Endothelial cell of umbilical vein (primary cell): ENCODE measurements at regions not wholly inside any gene's neighbourhood (a gene's known extent, or its start where the extent isn't known, plus 50 kb on each side); places are given as distances from the start of the nearest gene placed in this dataset.
A peak's percentile ranks its signal among the peaks of the same experiment; 100 is the strongest.

ENCODE experiments used
- BruUV-seq: library from RNA; stranded (reverse); fragments of 400-500 nt; replicated peaks from 2 replicates; lab custom pipeline; 2021; lab: Mats Ljungman, UMichigan
- CTCF ChIA-PET: fragments of 300-600, 350-600 bp; sonication (Branson Sonifier 250); formaldehyde crosslinking; loops from one replicate; lab custom pipeline; 2021; ENCODE audit warnings: antibody characterized with exemption, inconsistent platforms; lab: Charles Lee
- POLR2A ChIA-PET: fragments of 300-600, 350-600 bp; sonication (Branson Sonifier 250); formaldehyde crosslinking; loops from one replicate; lab custom pipeline; 2021; ENCODE audit warnings: antibody characterized with exemption, inconsistent platforms; lab: Charles Lee
- DNase-seq: peaks from one replicate; pipeline ENCODE4 v3.0.0-alpha.2; 2011; ENCODE audit warnings: low read depth, low spot score
- FAIRE-seq: peaks from 2 replicates; lab custom pipeline; 2011; peaks lifted over from hg19 to GRCh38; lab: Jason Lieb, UNC
- H2AFZ ChIP-seq: 2 replicates; pipeline ENCODE4 v1.6.0; 2012; ENCODE audit warnings: low read depth, low read length, control low read depth, inconsistent platforms
- H3K27ac ChIP-seq: 2 replicates; pipeline ENCODE4 v1.5.1; 2011; ENCODE audit warnings: low read depth, mild to moderate bottlenecking, control low read depth, low read length, moderate library complexity; ENCODE audit not compliant: insufficient read depth
- H3K27me3 ChIP-seq, 2 experiments: 2 replicates each; pipeline versions ENCODE4 v1.6.0 to v1.6.1; 2011; ENCODE audit warnings: low read length in 2 of 2, mixed read lengths in 1 of 2; ENCODE audit not compliant: control insufficient read depth in 2 of 2, insufficient read depth in 2 of 2
- H3K36me3 ChIP-seq, 2 experiments: 2 replicates in 1 of 2; 3 replicates in 1 of 2; pipeline ENCODE4 v1.5.1; 2011; ENCODE audit warnings: low read length in 2 of 2, mild to moderate bottlenecking in 1 of 2, moderate library complexity in 1 of 2; ENCODE audit not compliant: control insufficient read depth in 2 of 2, insufficient read depth in 2 of 2; ENCODE audit errors: extremely low read depth in 1 of 2
- H3K4me1 ChIP-seq: 3 replicates; pipeline ENCODE4 v1.5.1; 2011; ENCODE audit warnings: mild to moderate bottlenecking, low read length; ENCODE audit not compliant: control insufficient read depth, insufficient read depth; ENCODE audit errors: extremely low read depth
- H3K4me2 ChIP-seq: 2 replicates; pipeline ENCODE4 v1.6.1; 2011; ENCODE audit warnings: low read length, control low read depth, mixed read lengths; ENCODE audit not compliant: insufficient read depth
- H3K4me3 ChIP-seq, 3 experiments: fragments of 200-600 bp in 1 of 3; sonication (generic), shearing (Covaris generic) in 1 of 3; replicated peaks in 1 of 3; 2 replicates each; pipeline ENCODE4 v1.5.1; 2011 to 2016; ENCODE audit warnings: control low read depth in 3 of 3, low read length in 3 of 3, mild to moderate bottlenecking in 2 of 3, inconsistent platforms in 1 of 3, low read depth in 1 of 3, moderate library complexity in 1 of 3; ENCODE audit not compliant: insufficient read depth in 1 of 3
- H3K79me2 ChIP-seq: 2 replicates; pipeline ENCODE4 v1.6.0; 2012; ENCODE audit warnings: low read length, inconsistent platforms; ENCODE audit not compliant: control insufficient read depth, insufficient read depth
- H3K9ac ChIP-seq: replicated peaks from 2 replicates; pipeline ENCODE3; 2011; ENCODE audit warnings: low read length, control low read depth; ENCODE audit not compliant: insufficient read depth; ENCODE audit errors: extremely low read depth
- H3K9me1 ChIP-seq: replicated peaks from 3 replicates; pipeline ENCODE4 v1.6.0; 2011; ENCODE audit warnings: mild to moderate bottlenecking, low read length; ENCODE audit not compliant: control insufficient read depth, insufficient read depth; ENCODE audit errors: extremely low read depth
- H3K9me3 ChIP-seq: replicated peaks from 2 replicates; pipeline ENCODE4 v1.5.1; 2012; ENCODE audit warnings: low read length, inconsistent platforms; ENCODE audit not compliant: control insufficient read depth, insufficient read depth
- H4K20me1 ChIP-seq: replicated peaks from 2 replicates; pipeline ENCODE3; 2011; ENCODE audit warnings: mild to moderate bottlenecking, low read length; ENCODE audit not compliant: control insufficient read depth, insufficient read depth; ENCODE audit errors: extremely low read depth
- CTCF ChIP-seq, 2 donors: IDR thresholded peaks; 1 replicate in 1 of 2; 2 replicates in 1 of 2; pipeline ENCODE4 v1.5.1; 2011; ENCODE audit warnings: low read length in 2 of 2, mild to moderate bottlenecking in 2 of 2, moderate library complexity in 2 of 2, control low read depth in 1 of 2, inconsistent platforms in 1 of 2, low read depth in 1 of 2; ENCODE audit not compliant: insufficient read depth in 1 of 2; ENCODE audit errors: extremely low read depth in 1 of 2
- GATA2 ChIP-seq: IDR thresholded peaks from 2 replicates; pipeline ENCODE4 v1.7.0; 2011; ENCODE audit warnings: low read depth, mild to moderate bottlenecking, moderate library complexity, mixed read lengths, low read length; ENCODE audit not compliant: insufficient read length, insufficient read depth
- JUN ChIP-seq: IDR thresholded peaks from 2 replicates; pipeline ENCODE4 v1.6.1; 2011; ENCODE audit warnings: borderline replicate concordance, low read depth; ENCODE audit not compliant: insufficient read length, insufficient read depth
- MAX ChIP-seq: IDR thresholded peaks from 2 replicates; pipeline ENCODE4 v1.6.1; 2011; ENCODE audit not compliant: insufficient read depth, insufficient read length
- POLR2A ChIP-seq: IDR thresholded peaks from 2 replicates; pipeline ENCODE4 v1.6.1; 2012; ENCODE audit warnings: low read depth, mild to moderate bottlenecking, control low read depth, low read length
- POLR2AphosphoS5 ChIP-seq: IDR thresholded peaks from 2 replicates; pipeline ENCODE4 v1.6.1; 2012; ENCODE audit warnings: low read depth, mild to moderate bottlenecking, control low read depth, low read length, moderate library complexity; ENCODE audit not compliant: insufficient read depth
- dilution Hi-C: fragments of 300-500 bp; cut with MboI; formaldehyde crosslinking; loops from one replicate; pipeline ENCODE4 v1.15.0; 2019; ENCODE audit warnings: low sequenced_read_pairs; ENCODE audit not compliant: extremely low pct_ligation_motif_present
- intact Hi-C: fragments of 100-400 bp; cut with micrococcal nuclease; formaldehyde crosslinking; loops from one replicate; pipeline ENCODE4 v1.10.0; 2022

- no peaks in the 10 kb centered on the region for H3K9me1 ChIP-seq
- no peak overlapping the region for H3K4me2 ChIP-seq
- no peaks in the 10 kb centered on the region for H3K9me3 ChIP-seq
- no peaks in the 10 kb centered on the region for H3K79me2 ChIP-seq
- intact Hi-C loops (loop anchor here (1.0 kb wide), 1 partner anchor 802 kb away; no protein-coding TSS in a partner anchor), dilution Hi-C loops (no loop called here)
- DNase-seq (no peak), FAIRE-seq (no peak)
- ChIA-PET CTCF (interaction anchor here (1.1 to 2.3 kb wide), 13 partner anchors 10 to 864 kb away, joined by 3 to 60 read pairs (median 8); no protein-coding TSS in a partner anchor), POLR2A (no interaction called here)
- no peak overlapping the region for H3K27ac ChIP-seq
- no peak overlapping the region for H3K4me3 ChIP-seq
- H3K36me3 ChIP-seq = no peaks in the 10 kb centered on the region
- H3K9ac ChIP-seq = no peak overlapping the region
- BruUV-seq = no TSS peak
- peaks cover 3% of the 10 kb centered on the region in 2 experiments for H3K27me3 ChIP-seq
- H4K20me1 ChIP-seq = no peaks in the 10 kb centered on the region
- TF ChIP-seq POLR2A (no peak), JUN (no peak), GATA2 (no peak), POLR2AphosphoS5 (no peak)
- H2AFZ ChIP-seq = no peak overlapping the region
- H3K4me1 ChIP-seq = no peaks in the 10 kb centered on the region
Observed at GRCh38 chr4:82268826-82269193, 105.0 kb downstream of the HNRNPD start.

GRCh38 chr4:82268050-82268825, 105.6 kb downstream of the HNRNPD start:
- no TSS peak for BruUV-seq
- no peak overlapping the region for H3K27ac ChIP-seq
- no peak overlapping the region for H3K4me3 ChIP-seq
- dilution Hi-C loops = no loop called here
- TF ChIP-seq MAX (no peak), CTCF (IDR thresholded peaks at IDR 0.05; ENCODE audit: extremely low read depth in 1 of 2, insufficient read depth in 1 of 2, low read depth in 1 of 2, low read length in 2 of 2) (peak; percentile 54 to 73)
- H3K9ac ChIP-seq = no peak overlapping the region
- H4K20me1 ChIP-seq = no peaks in the 10 kb centered on the region
- H3K27me3 ChIP-seq = peaks cover 3% of the 10 kb centered on the region in 2 experiments
- ChIA-PET CTCF (interaction anchor here (0.6 to 2.3 kb wide), 15 partner anchors 9 to 1198 kb away, joined by 3 to 60 read pairs (median 6); no protein-coding TSS in a partner anchor), POLR2A (no interaction called here)
- no peak overlapping the region for H2AFZ ChIP-seq
- DNase-seq (peak; percentile 37), FAIRE-seq (no peak)
- no peaks in the 10 kb centered on the region for H3K36me3 ChIP-seq
- H3K9me3 ChIP-seq = no peaks in the 10 kb centered on the region
- H3K79me2 ChIP-seq = no peaks in the 10 kb centered on the region
- H3K9me1 ChIP-seq = no peaks in the 10 kb centered on the region
- H3K4me1 ChIP-seq = no peaks in the 10 kb centered on the region
- no peak overlapping the region for H3K4me2 ChIP-seq
- intact Hi-C loops = loop anchor here (1.0 kb wide), 1 partner anchor 801 kb away; no protein-coding TSS in a partner anchor
